Endothelial cell of umbilical vein (primary cell): ENCODE measurements at regions not wholly inside any gene's neighbourhood (a gene's known extent, or its start where the extent isn't known, plus 50 kb on each side); places are given as distances from the start of the nearest gene placed in this dataset.

ENCODE experiments used
- BruUV-seq: library from RNA; stranded (reverse); fragments of 400-500 nt; replicated peaks from 2 replicates; lab custom pipeline; 2021; lab: Mats Ljungman, UMichigan
- CTCF ChIA-PET: fragments of 300-600, 350-600 bp; sonication (Branson Sonifier 250); formaldehyde crosslinking; loops from one replicate; lab custom pipeline; 2021; ENCODE audit warnings: antibody characterized with exemption, inconsistent platforms; lab: Charles Lee
- POLR2A ChIA-PET: fragments of 300-600, 350-600 bp; sonication (Branson Sonifier 250); formaldehyde crosslinking; loops from one replicate; lab custom pipeline; 2021; ENCODE audit warnings: antibody characterized with exemption, inconsistent platforms; lab: Charles Lee
- DNase-seq: peaks from one replicate; pipeline ENCODE4 v3.0.0-alpha.2; 2011; ENCODE audit warnings: low read depth, low spot score
- FAIRE-seq: peaks from 2 replicates; lab custom pipeline; 2011; peaks lifted over from hg19 to GRCh38; lab: Jason Lieb, UNC
- H2AFZ ChIP-seq: 2 replicates; pipeline ENCODE4 v1.6.0; 2012; ENCODE audit warnings: low read depth, low read length, control low read depth, inconsistent platforms
- H3K27ac ChIP-seq: 2 replicates; pipeline ENCODE4 v1.5.1; 2011; ENCODE audit warnings: low read depth, mild to moderate bottlenecking, control low read depth, low read length, moderate library complexity; ENCODE audit not compliant: insufficient read depth
- H3K27me3 ChIP-seq, 2 experiments: 2 replicates each; pipeline versions ENCODE4 v1.6.0 to v1.6.1; 2011; ENCODE audit warnings: low read length in 2 of 2, mixed read lengths in 1 of 2; ENCODE audit not compliant: control insufficient read depth in 2 of 2, insufficient read depth in 2 of 2
- H3K36me3 ChIP-seq, 2 experiments: 2 replicates in 1 of 2; 3 replicates in 1 of 2; pipeline ENCODE4 v1.5.1; 2011; ENCODE audit warnings: low read length in 2 of 2, mild to moderate bottlenecking in 1 of 2, moderate library complexity in 1 of 2; ENCODE audit not compliant: control insufficient read depth in 2 of 2, insufficient read depth in 2 of 2; ENCODE audit errors: extremely low read depth in 1 of 2
- H3K4me1 ChIP-seq: 3 replicates; pipeline ENCODE4 v1.5.1; 2011; ENCODE audit warnings: mild to moderate bottlenecking, low read length; ENCODE audit not compliant: control insufficient read depth, insufficient read depth; ENCODE audit errors: extremely low read depth
- H3K4me2 ChIP-seq: 2 replicates; pipeline ENCODE4 v1.6.1; 2011; ENCODE audit warnings: low read length, control low read depth, mixed read lengths; ENCODE audit not compliant: insufficient read depth
- H3K4me3 ChIP-seq, 3 experiments: fragments of 200-600 bp in 1 of 3; sonication (generic), shearing (Covaris generic) in 1 of 3; replicated peaks in 1 of 3; 2 replicates each; pipeline ENCODE4 v1.5.1; 2011 to 2016; ENCODE audit warnings: control low read depth in 3 of 3, low read length in 3 of 3, mild to moderate bottlenecking in 2 of 3, inconsistent platforms in 1 of 3, low read depth in 1 of 3, moderate library complexity in 1 of 3; ENCODE audit not compliant: insufficient read depth in 1 of 3
- H3K79me2 ChIP-seq: 2 replicates; pipeline ENCODE4 v1.6.0; 2012; ENCODE audit warnings: low read length, inconsistent platforms; ENCODE audit not compliant: control insufficient read depth, insufficient read depth
- H3K9ac ChIP-seq: replicated peaks from 2 replicates; pipeline ENCODE3; 2011; ENCODE audit warnings: low read length, control low read depth; ENCODE audit not compliant: insufficient read depth; ENCODE audit errors: extremely low read depth
- H3K9me1 ChIP-seq: replicated peaks from 3 replicates; pipeline ENCODE4 v1.6.0; 2011; ENCODE audit warnings: mild to moderate bottlenecking, low read length; ENCODE audit not compliant: control insufficient read depth, insufficient read depth; ENCODE audit errors: extremely low read depth
- H3K9me3 ChIP-seq: replicated peaks from 2 replicates; pipeline ENCODE4 v1.5.1; 2012; ENCODE audit warnings: low read length, inconsistent platforms; ENCODE audit not compliant: control insufficient read depth, insufficient read depth
- H4K20me1 ChIP-seq: replicated peaks from 2 replicates; pipeline ENCODE3; 2011; ENCODE audit warnings: mild to moderate bottlenecking, low read length; ENCODE audit not compliant: control insufficient read depth, insufficient read depth; ENCODE audit errors: extremely low read depth
- CTCF ChIP-seq, 2 donors: IDR thresholded peaks; 1 replicate in 1 of 2; 2 replicates in 1 of 2; pipeline ENCODE4 v1.5.1; 2011; ENCODE audit warnings: low read length in 2 of 2, mild to moderate bottlenecking in 2 of 2, moderate library complexity in 2 of 2, control low read depth in 1 of 2, inconsistent platforms in 1 of 2, low read depth in 1 of 2; ENCODE audit not compliant: insufficient read depth in 1 of 2; ENCODE audit errors: extremely low read depth in 1 of 2
- EZH2 ChIP-seq: IDR thresholded peaks from 2 replicates; pipeline ENCODE4 v1.6.1; 2012; ENCODE audit warnings: borderline replicate concordance, low read depth, mild to moderate bottlenecking, moderate library complexity, low read length, inconsistent platforms; ENCODE audit not compliant: severe bottlenecking
- FOS ChIP-seq: IDR thresholded peaks from 2 replicates; pipeline ENCODE4 v1.6.1; 2011; ENCODE audit warnings: mild to moderate bottlenecking, low read length, moderate library complexity, borderline replicate concordance; ENCODE audit not compliant: insufficient read depth
- GATA2 ChIP-seq: IDR thresholded peaks from 2 replicates; pipeline ENCODE4 v1.7.0; 2011; ENCODE audit warnings: low read depth, mild to moderate bottlenecking, moderate library complexity, mixed read lengths, low read length; ENCODE audit not compliant: insufficient read length, insufficient read depth
- JUN ChIP-seq: IDR thresholded peaks from 2 replicates; pipeline ENCODE4 v1.6.1; 2011; ENCODE audit warnings: borderline replicate concordance, low read depth; ENCODE audit not compliant: insufficient read length, insufficient read depth
- MAX ChIP-seq: IDR thresholded peaks from 2 replicates; pipeline ENCODE4 v1.6.1; 2011; ENCODE audit not compliant: insufficient read depth, insufficient read length
- MYC ChIP-seq: IDR thresholded peaks from one replicate; pipeline ENCODE4 v1.6.1; 2011; ENCODE audit warnings: mild to moderate bottlenecking, low read depth, low read length
- POLR2A ChIP-seq: IDR thresholded peaks from 2 replicates; pipeline ENCODE4 v1.6.1; 2012; ENCODE audit warnings: low read depth, mild to moderate bottlenecking, control low read depth, low read length
- POLR2AphosphoS5 ChIP-seq: IDR thresholded peaks from 2 replicates; pipeline ENCODE4 v1.6.1; 2012; ENCODE audit warnings: low read depth, mild to moderate bottlenecking, control low read depth, low read length, moderate library complexity; ENCODE audit not compliant: insufficient read depth
- dilution Hi-C: fragments of 300-500 bp; cut with MboI; formaldehyde crosslinking; loops from one replicate; pipeline ENCODE4 v1.15.0; 2019; ENCODE audit warnings: low sequenced_read_pairs; ENCODE audit not compliant: extremely low pct_ligation_motif_present
- intact Hi-C: fragments of 100-400 bp; cut with micrococcal nuclease; formaldehyde crosslinking; loops from one replicate; pipeline ENCODE4 v1.10.0; 2022

GRCh38 chr7:3192669-3193068, 108.4 kb upstream of the SDK1 start:
- H3K9me1 ChIP-seq, result no peaks in the 10 kb centered on the region
- H3K4me1 ChIP-seq, result peaks cover 12% of the 10 kb centered on the region
- no peaks in the 10 kb centered on the region for H4K20me1 ChIP-seq
- H3K79me2 ChIP-seq, result no peaks in the 10 kb centered on the region
- CTCF ChIA-PET, result no interaction called here
- no peaks in the 10 kb centered on the region for H3K36me3 ChIP-seq
- intact Hi-C loops, result no loop called here
- FAIRE-seq (no peak), DNase-seq (no peak)
- POLR2A ChIA-PET, result no interaction called here
- H3K4me2 ChIP-seq, result no peak overlapping the region
- no peak overlapping the region for H3K9ac ChIP-seq
- no peaks in the 10 kb centered on the region for H3K27me3 ChIP-seq
- BruUV-seq, result no TSS peak
- H3K9me3 ChIP-seq, result no peaks in the 10 kb centered on the region
- H3K4me3 ChIP-seq, result no peak overlapping the region
- H2AFZ ChIP-seq, result no peak overlapping the region
- TF ChIP-seq FOS (no peak), POLR2A (no peak), MYC (no peak), MAX (no peak), CTCF (IDR thresholded peaks at IDR 0.05; ENCODE audit: extremely low read depth in 1 of 2, insufficient read depth in 1 of 2, low read depth in 1 of 2, low read length in 2 of 2) (no peak), GATA2 (no peak), POLR2AphosphoS5 (no peak), EZH2 (no peak), JUN (no peak)
- dilution Hi-C loops, result no loop called here
- no peak overlapping the region for H3K27ac ChIP-seq
